HEK293 (cell line): ENCODE measurements at regions not wholly inside any gene's neighbourhood (a gene's known extent, or its start where the extent isn't known, plus 50 kb on each side); places are given as distances from the start of the nearest gene placed in this dataset.
"Not testable (repeated sequence)": the region's sequence is repeated elsewhere in the genome, so short reads cannot be mapped to it uniquely, and the experiment has no call there.

ENCODE experiments used
- CTCF ChIA-PET: fragments of 350-600 bp; formaldehyde crosslinking; extraction: SDS; loops from one replicate; lab custom pipeline; 2021; ENCODE audit warnings: antibody characterized with exemption; lab: Yijun Ruan, JAX
- POLR2A ChIA-PET: fragments of 300-600 bp; formaldehyde crosslinking; extraction: SDS; loops from one replicate; lab custom pipeline; 2020; ENCODE audit warnings: antibody characterized with exemption, inconsistent platforms; lab: Yijun Ruan, JAX
- H3K27ac ChIP-seq: fragments of 200-500 bp; sonication (Bioruptor generic); 2 replicates; pipeline ENCODE4 v1.5.1; 2014; ENCODE audit warnings: low read depth, low read length, control low read depth, inconsistent platforms; ENCODE audit errors: extremely low read depth
- H3K36me3 ChIP-seq, 2 experiments: fragments of 200-500 bp in 1 of 2; sonication (Bioruptor generic) in 1 of 2; 1 replicate in 1 of 2; 2 replicates in 1 of 2; pipeline ENCODE4 v1.5.1; 2014 to 2017; ENCODE audit warnings: inconsistent platforms in 2 of 2, low read length in 2 of 2; ENCODE audit not compliant: control insufficient read depth in 2 of 2, insufficient read depth in 1 of 2
- H3K4me1 ChIP-seq: fragments of 200-500 bp; sonication (Bioruptor generic); 2 replicates; pipeline ENCODE4 v1.5.1; 2014; ENCODE audit warnings: mild to moderate bottlenecking, low read length, inconsistent platforms; ENCODE audit not compliant: control insufficient read depth, insufficient read depth
- H3K4me3 ChIP-seq: 2 replicates; pipeline ENCODE4 v1.5.1; 2011; ENCODE audit warnings: low read depth, mild to moderate bottlenecking, control low read depth, low read length, moderate library complexity
- H3K9me3 ChIP-seq: fragments of 200-500 bp; sonication (Bioruptor generic); 2 replicates; pipeline ENCODE4 v1.5.1; 2014; ENCODE audit warnings: low read depth, low read length, inconsistent platforms; ENCODE audit not compliant: control insufficient read depth, insufficient read depth
- OSR2 ChIP-seq: fragments of 450-650 bp; formaldehyde crosslinking; IDR thresholded peaks from 2 replicates; pipeline ENCODE4 v1.5.1; 2016; ENCODE audit warnings: missing biosample characterization, missing genetic modification characterization
- PRDM1 ChIP-seq: fragments of 450-650 bp; formaldehyde crosslinking; IDR thresholded peaks from 2 replicates; pipeline ENCODE4; 2016; ENCODE audit warnings: missing biosample characterization, missing genetic modification characterization
- ZFP37 ChIP-seq: fragments of 450-650 bp; formaldehyde crosslinking; IDR thresholded peaks from 2 replicates; pipeline ENCODE4 v1.5.1; 2016; ENCODE audit warnings: missing biosample characterization, missing genetic modification characterization
- ZNF140 ChIP-seq: fragments of 450-650 bp; formaldehyde crosslinking; IDR thresholded peaks from 2 replicates; pipeline ENCODE4 v1.5.1; 2016; ENCODE audit warnings: missing biosample characterization, missing genetic modification characterization
- ZNF19 ChIP-seq: fragments of 450-650 bp; formaldehyde crosslinking; IDR thresholded peaks from 2 replicates; pipeline ENCODE4; 2016; ENCODE audit warnings: missing biosample characterization, missing genetic modification characterization, low read depth
- ZNF223 ChIP-seq: fragments of 450-650 bp; formaldehyde crosslinking; IDR thresholded peaks from 2 replicates; pipeline ENCODE4 v1.5.1; 2016; ENCODE audit warnings: missing biosample characterization, missing genetic modification characterization
- ZNF23 ChIP-seq: fragments of 450-650 bp; formaldehyde crosslinking; IDR thresholded peaks from 2 replicates; pipeline ENCODE4 v1.5.1; 2016; ENCODE audit warnings: missing biosample characterization, missing genetic modification characterization, borderline replicate concordance
- ZNF311 ChIP-seq: fragments of 450-650 bp; formaldehyde crosslinking; IDR thresholded peaks from 2 replicates; pipeline ENCODE4 v1.5.1; 2017; ENCODE audit warnings: missing biosample characterization, missing genetic modification characterization, borderline replicate concordance
- ZNF350 ChIP-seq: fragments of 450-650 bp; formaldehyde crosslinking; IDR thresholded peaks from 2 replicates; pipeline ENCODE4 v1.5.0; 2017; ENCODE audit warnings: missing biosample characterization, mild to moderate bottlenecking, missing genetic modification characterization
- ZNF354C ChIP-seq: fragments of 450-650 bp; formaldehyde crosslinking; IDR thresholded peaks from 2 replicates; pipeline ENCODE4 v1.5.1; 2016; ENCODE audit warnings: missing biosample characterization, missing genetic modification characterization, low read depth, borderline replicate concordance
- ZNF391 ChIP-seq: fragments of 450-650 bp; formaldehyde crosslinking; IDR thresholded peaks from 2 replicates; pipeline ENCODE4 v1.5.1; 2016; ENCODE audit warnings: low read depth, missing biosample characterization, missing genetic modification characterization, borderline replicate concordance
- ZNF426 ChIP-seq: fragments of 450-650 bp; formaldehyde crosslinking; IDR thresholded peaks from 2 replicates; pipeline ENCODE4 v1.5.1; 2017; ENCODE audit warnings: missing biosample characterization, missing genetic modification characterization, mild to moderate bottlenecking, inconsistent platforms, moderate library complexity
- ZNF561 ChIP-seq: fragments of 450-650 bp; IDR thresholded peaks from 2 replicates; pipeline ENCODE4 v1.5.1; 2018; ENCODE audit warnings: missing biosample characterization, missing genetic modification characterization, borderline replicate concordance
- ZNF707 ChIP-seq: fragments of 450-650 bp; formaldehyde crosslinking; IDR thresholded peaks from 2 replicates; pipeline ENCODE4 v1.5.1; 2016; ENCODE audit warnings: missing biosample characterization, missing genetic modification characterization
- ZNF776 ChIP-seq: fragments of 450-650 bp; formaldehyde crosslinking; IDR thresholded peaks from 2 replicates; pipeline ENCODE4 v1.5.0; 2017; ENCODE audit warnings: missing biosample characterization, missing genetic modification characterization, borderline replicate concordance
- TF ChIP-seq, protein P1 (sequence below): fragments of 450-650 bp; formaldehyde crosslinking; IDR thresholded peaks from 2 replicates; pipeline ENCODE4 v1.5.1; 2016; ENCODE audit warnings: missing biosample characterization, missing genetic modification characterization
- TF ChIP-seq, protein P2 (sequence below): fragments of 450-650 bp; formaldehyde crosslinking; IDR thresholded peaks from 2 replicates; pipeline ENCODE4 v1.5.1; 2016; ENCODE audit warnings: missing biosample characterization, missing genetic modification characterization
- TF ChIP-seq, protein P3 (sequence below): IDR thresholded peaks from 2 replicates; pipeline ENCODE4 v1.6.1; 2011; ENCODE audit warnings: mild to moderate bottlenecking, low read depth, low read length, borderline replicate concordance
- TF ChIP-seq, protein P4 (sequence below): fragments of 450-650 bp; formaldehyde crosslinking; IDR thresholded peaks from 2 replicates; pipeline ENCODE4 v1.5.1; 2016; ENCODE audit warnings: missing biosample characterization, missing genetic modification characterization
- TF ChIP-seq, protein P5 (sequence below): fragments of 450-650 bp; formaldehyde crosslinking; IDR thresholded peaks from 2 replicates; pipeline ENCODE4 v1.5.1; 2016; ENCODE audit warnings: missing biosample characterization, missing genetic modification characterization

DNA sequence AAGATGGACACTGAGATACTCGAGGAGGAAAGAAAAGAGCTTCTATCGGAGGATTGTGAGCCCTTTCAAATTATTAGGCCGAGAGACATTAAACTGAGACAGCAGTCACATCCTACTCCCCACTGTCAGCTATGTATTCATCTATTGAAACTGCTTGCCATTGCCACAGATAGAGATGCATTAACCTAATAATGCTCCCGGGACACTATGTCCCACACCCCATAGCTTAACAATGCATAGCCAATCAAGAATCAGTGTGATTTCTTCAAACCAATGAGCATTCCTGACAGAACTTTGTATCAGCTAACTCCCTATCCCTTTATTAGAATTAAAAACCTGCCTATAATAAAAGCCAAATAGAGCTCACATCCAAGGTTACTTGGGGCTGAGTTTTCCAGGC, 118.1 kb upstream of the NEIL3 start:
- no peaks in the 10 kb centered on the region for H3K4me1 ChIP-seq
- ChIA-PET POLR2A (no interaction called here), CTCF (no interaction called here)
- TF ChIP-seq, protein P1, sequence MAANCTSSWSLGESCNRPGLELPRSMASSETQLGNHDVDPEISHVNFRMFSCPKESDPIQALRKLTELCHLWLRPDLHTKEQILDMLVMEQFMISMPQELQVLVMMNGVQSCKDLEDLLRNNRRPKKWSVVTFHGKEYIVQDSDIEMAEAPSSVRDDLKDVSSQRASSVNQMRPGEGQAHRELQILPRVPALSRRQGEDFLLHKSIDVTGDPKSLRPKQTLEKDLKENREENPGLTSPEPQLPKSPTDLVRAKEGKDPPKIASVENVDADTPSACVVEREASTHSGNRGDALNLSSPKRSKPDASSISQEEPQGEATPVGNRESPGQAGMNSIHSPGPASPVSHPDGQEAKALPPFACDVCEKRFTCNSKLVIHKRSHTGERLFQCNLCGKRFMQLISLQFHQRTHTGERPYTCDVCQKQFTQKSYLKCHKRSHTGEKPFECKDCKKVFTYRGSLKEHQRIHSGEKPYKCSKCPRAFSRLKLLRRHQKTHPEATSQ (tag by site-specific recombination): no peak
- TF ChIP-seq ZNF223 (tag by site-specific recombination): no peak
- no peak for TF ChIP-seq ZNF707
- TF ChIP-seq ZNF140 (tag by site-specific recombination): no peak
- TF ChIP-seq, protein P2, sequence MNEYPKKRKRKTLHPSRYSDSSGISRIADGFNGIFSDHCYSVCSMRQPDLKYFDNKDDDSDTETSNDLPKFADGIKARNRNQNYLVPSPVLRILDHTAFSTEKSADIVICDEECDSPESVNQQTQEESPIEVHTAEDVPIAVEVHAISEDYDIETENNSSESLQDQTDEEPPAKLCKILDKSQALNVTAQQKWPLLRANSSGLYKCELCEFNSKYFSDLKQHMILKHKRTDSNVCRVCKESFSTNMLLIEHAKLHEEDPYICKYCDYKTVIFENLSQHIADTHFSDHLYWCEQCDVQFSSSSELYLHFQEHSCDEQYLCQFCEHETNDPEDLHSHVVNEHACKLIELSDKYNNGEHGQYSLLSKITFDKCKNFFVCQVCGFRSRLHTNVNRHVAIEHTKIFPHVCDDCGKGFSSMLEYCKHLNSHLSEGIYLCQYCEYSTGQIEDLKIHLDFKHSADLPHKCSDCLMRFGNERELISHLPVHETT (tag by site-specific recombination): no peak
- no peak for TF ChIP-seq ZFP37 (tag by site-specific recombination)
- TF ChIP-seq ZNF19 (tag by site-specific recombination): no peak
- H3K36me3 ChIP-seq: no peaks in the 10 kb centered on the region
- no peak overlapping the region for H3K4me3 ChIP-seq
- no peaks in the 10 kb centered on the region for H3K9me3 ChIP-seq
- no peak overlapping the region for H3K27ac ChIP-seq

DNA sequence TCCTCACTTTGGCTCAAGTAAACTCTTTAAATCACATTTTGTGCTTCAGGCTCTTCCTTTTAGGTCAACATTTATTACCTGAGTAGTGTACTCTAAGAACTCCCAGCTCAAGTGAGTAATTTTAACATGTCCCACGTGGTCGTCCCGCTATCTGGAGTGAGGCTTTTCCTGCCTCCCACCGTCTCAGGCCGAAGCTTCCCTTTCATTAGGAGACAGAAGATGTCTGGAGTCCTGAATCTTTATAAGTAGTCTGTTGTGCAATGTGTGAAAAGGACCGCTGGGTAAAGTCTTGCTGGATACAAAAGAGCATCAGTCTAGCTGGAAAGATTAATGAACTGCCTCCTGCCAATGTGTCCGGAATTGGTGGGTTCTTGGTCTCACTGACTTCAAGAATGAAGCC, 117.7 kb upstream of the NEIL3 start:
- H3K4me1 ChIP-seq: no peaks in the 10 kb centered on the region
- no peak overlapping the region for H3K27ac ChIP-seq
- H3K36me3 ChIP-seq: no peaks in the 10 kb centered on the region
- ChIA-PET POLR2A (no interaction called here), CTCF (no interaction called here)
- no peak for TF ChIP-seq ZNF426 (tag by site-specific recombination)
- no peak for TF ChIP-seq ZNF776 (tag by site-specific recombination)
- no peak for TF ChIP-seq ZNF354C (tag by site-specific recombination)
- no peak for TF ChIP-seq ZNF311 (tag by site-specific recombination)
- no peak for TF ChIP-seq OSR2 (tag by site-specific recombination)
- no peak for TF ChIP-seq ZNF23 (tag by site-specific recombination)
- TF ChIP-seq, protein P3, sequence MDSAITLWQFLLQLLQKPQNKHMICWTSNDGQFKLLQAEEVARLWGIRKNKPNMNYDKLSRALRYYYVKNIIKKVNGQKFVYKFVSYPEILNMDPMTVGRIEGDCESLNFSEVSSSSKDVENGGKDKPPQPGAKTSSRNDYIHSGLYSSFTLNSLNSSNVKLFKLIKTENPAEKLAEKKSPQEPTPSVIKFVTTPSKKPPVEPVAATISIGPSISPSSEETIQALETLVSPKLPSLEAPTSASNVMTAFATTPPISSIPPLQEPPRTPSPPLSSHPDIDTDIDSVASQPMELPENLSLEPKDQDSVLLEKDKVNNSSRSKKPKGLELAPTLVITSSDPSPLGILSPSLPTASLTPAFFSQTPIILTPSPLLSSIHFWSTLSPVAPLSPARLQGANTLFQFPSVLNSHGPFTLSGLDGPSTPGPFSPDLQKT: no peak
- no peak for TF ChIP-seq ZNF223 (tag by site-specific recombination)
- no peak for TF ChIP-seq ZNF561
- TF ChIP-seq, protein P4, sequence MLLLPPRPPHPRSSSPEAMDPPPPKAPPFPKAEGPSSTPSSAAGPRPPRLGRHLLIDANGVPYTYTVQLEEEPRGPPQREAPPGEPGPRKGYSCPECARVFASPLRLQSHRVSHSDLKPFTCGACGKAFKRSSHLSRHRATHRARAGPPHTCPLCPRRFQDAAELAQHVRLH (tag by site-specific recombination): no peak
- TF ChIP-seq ZNF350 (tag by site-specific recombination): no peak
- no peak for TF ChIP-seq ZNF391 (tag by site-specific recombination)
- no peak for TF ChIP-seq PRDM1 (tag by site-specific recombination)
- TF ChIP-seq, protein P5, sequence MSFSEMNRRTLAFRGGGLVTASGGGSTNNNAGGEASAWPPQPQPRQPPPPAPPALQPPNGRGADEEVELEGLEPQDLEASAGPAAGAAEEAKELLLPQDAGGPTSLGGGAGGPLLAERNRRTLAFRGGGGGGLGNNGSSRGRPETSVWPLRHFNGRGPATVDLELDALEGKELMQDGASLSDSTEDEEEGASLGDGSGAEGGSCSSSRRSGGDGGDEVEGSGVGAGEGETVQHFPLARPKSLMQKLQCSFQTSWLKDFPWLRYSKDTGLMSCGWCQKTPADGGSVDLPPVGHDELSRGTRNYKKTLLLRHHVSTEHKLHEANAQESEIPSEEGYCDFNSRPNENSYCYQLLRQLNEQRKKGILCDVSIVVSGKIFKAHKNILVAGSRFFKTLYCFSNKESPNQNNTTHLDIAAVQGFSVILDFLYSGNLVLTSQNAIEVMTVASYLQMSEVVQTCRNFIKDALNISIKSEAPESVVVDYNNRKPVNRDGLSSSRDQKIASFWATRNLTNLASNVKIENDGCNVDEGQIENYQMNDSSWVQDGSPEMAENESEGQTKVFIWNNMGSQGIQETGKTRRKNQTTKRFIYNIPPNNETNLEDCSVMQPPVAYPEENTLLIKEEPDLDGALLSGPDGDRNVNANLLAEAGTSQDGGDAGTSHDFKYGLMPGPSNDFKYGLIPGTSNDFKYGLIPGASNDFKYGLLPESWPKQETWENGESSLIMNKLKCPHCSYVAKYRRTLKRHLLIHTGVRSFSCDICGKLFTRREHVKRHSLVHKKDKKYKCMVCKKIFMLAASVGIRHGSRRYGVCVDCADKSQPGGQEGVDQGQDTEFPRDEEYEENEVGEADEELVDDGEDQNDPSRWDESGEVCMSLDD (tag by site-specific recombination): no peak
- no peaks in the 10 kb centered on the region for H3K9me3 ChIP-seq
- no peak overlapping the region for H3K4me3 ChIP-seq

DNA sequence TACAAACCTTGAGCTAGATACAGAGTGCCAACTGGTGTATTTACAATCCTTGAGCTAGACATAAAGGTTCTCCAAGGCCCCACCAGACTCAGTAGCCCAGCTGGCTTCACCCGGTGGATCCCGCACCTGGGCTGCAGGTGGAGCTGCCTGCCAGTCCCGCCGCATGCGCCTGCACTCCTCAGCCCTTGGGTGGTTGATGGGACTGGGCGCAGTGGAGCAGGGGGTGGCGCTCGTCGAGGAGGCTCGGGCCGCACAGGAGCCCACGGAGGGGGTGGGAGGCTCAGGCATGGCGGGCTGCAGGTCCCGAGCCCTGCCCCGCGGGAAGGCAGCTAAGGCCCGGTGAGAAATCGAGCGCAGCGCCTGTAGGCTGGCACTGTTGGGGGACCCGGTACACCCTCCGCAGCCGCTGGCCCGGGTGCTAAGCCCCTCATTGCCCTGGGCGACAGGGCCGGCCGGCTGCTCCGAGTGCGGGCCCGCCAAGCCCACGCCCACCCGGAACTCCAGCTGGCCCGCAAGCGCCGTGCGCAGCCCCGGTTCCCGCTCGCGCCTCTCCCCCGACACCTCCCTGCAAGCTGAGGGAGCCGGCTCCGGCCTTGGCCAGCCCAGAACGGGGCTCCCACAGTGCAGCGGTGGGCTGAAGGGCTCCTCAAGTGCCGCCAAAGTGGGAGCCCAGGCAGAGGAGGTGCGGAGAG, 116.5 kb upstream of the NEIL3 start:
- CTCF ChIA-PET, POLR2A ChIA-PET, H3K4me1 ChIP-seq: not testable (repeated sequence)

More for the DNA sequence above, 116.5 kb upstream of the NEIL3 start:
- H3K36me3 ChIP-seq, H3K27ac ChIP-seq, H3K4me3 ChIP-seq, H3K9me3 ChIP-seq: not testable (repeated sequence)
